Mucosa of rectum (tissue), 2 donors: ENCODE measurements at regions not wholly inside any gene's neighbourhood (a gene's known extent, or its start where the extent isn't known, plus 50 kb on each side); places are given as distances from the start of the nearest gene placed in this dataset.

ENCODE experiments used
- H3K27ac ChIP-seq, 2 donors: one replicate each; pipeline ENCODE4 v1.7.0; 2013; ENCODE audit warnings: inconsistent platforms in 2 of 2, low read depth in 2 of 2, low read length in 2 of 2
- H3K27me3 ChIP-seq, 2 donors: one replicate each; pipeline ENCODE4 v1.7.0; 2013; ENCODE audit warnings: low read length in 2 of 2; ENCODE audit not compliant: control insufficient read depth in 2 of 2, insufficient read depth in 2 of 2
- H3K36me3 ChIP-seq, 2 donors: one replicate each; pipeline ENCODE4 v1.7.0; 2013; ENCODE audit warnings: low read length in 2 of 2; ENCODE audit not compliant: control insufficient read depth in 2 of 2, insufficient read depth in 2 of 2
- H3K4me1 ChIP-seq, 2 donors: one replicate each; pipeline ENCODE4 v1.7.0; 2013; ENCODE audit warnings: low read length in 2 of 2, mild to moderate bottlenecking in 1 of 2; ENCODE audit not compliant: control insufficient read depth in 2 of 2, insufficient read depth in 2 of 2
- H3K4me3 ChIP-seq, 2 donors: one replicate each; pipeline ENCODE4 v1.7.0; 2013; ENCODE audit warnings: low read length in 2 of 2
- H3K9ac ChIP-seq, 2 donors: one replicate each; pipeline ENCODE4 v1.7.0; 2013; ENCODE audit warnings: low read length in 2 of 2, low read depth in 1 of 2, mild to moderate bottlenecking in 1 of 2
- H3K9me3 ChIP-seq, 2 donors: one replicate each; pipeline ENCODE4 v1.7.0; 2013; ENCODE audit warnings: low read length in 2 of 2; ENCODE audit not compliant: control insufficient read depth in 2 of 2
- donor health status: healthy.
- donor health status: Normal muscosa, but diverticular disease.

GRCh38 chr12:17335487-17335886 is 729.5 kb upstream of the LMO3 start:
- Histone ChIP-seq H3K27me3 (no peaks in the 10 kb centered on the region), H3K36me3 (no peaks in the 10 kb centered on the region), H3K9me3 (no peaks in the 10 kb centered on the region), H3K4me1 (no peaks in the 10 kb centered on the region), H3K9ac (no peak overlapping the region), H3K4me3 (no peak overlapping the region), H3K27ac (no peak overlapping the region)

GRCh38 chr12:17334784-17335183 is 728.8 kb upstream of the LMO3 start:
- Histone ChIP-seq H3K27ac (no peak overlapping the region), H3K4me3 (no peak overlapping the region), H3K36me3 (no peaks in the 10 kb centered on the region), H3K27me3 (no peaks in the 10 kb centered on the region), H3K4me1 (no peaks in the 10 kb centered on the region), H3K9me3 (no peaks in the 10 kb centered on the region), H3K9ac (no peak overlapping the region)

- H3K36me3 ChIP-seq: no peaks in the 10 kb centered on the region
- H3K4me3 ChIP-seq: no peak overlapping the region
- H3K4me1 ChIP-seq: no peaks in the 10 kb centered on the region
- H3K27ac ChIP-seq: no peak overlapping the region
- no peak overlapping the region for H3K9ac ChIP-seq
- H3K9me3 ChIP-seq: no peaks in the 10 kb centered on the region
- H3K27me3 ChIP-seq: no peaks in the 10 kb centered on the region
Observed at GRCh38 chr12:17333287-17333686, 727.3 kb upstream of the LMO3 start.

- Histone ChIP-seq H3K4me3 (no peak overlapping the region), H3K4me1 (no peaks in the 10 kb centered on the region), H3K9ac (no peak overlapping the region), H3K9me3 (no peaks in the 10 kb centered on the region), H3K36me3 (no peaks in the 10 kb centered on the region), H3K27ac (no peak overlapping the region), H3K27me3 (no peaks in the 10 kb centered on the region)
Observed at GRCh38 chr12:17326649-17327048, 720.7 kb upstream of the LMO3 start.

GRCh38 chr12:17322090-17322489 is 716.1 kb upstream of the LMO3 start:
- no peak overlapping the region for H3K9ac ChIP-seq
- no peaks in the 10 kb centered on the region for H3K36me3 ChIP-seq
- no peaks in the 10 kb centered on the region for H3K27me3 ChIP-seq
- H3K4me3 ChIP-seq: no peak overlapping the region
- H3K9me3 ChIP-seq: no peaks in the 10 kb centered on the region
- no peaks in the 10 kb centered on the region for H3K4me1 ChIP-seq
- H3K27ac ChIP-seq: no peak overlapping the region

- Histone ChIP-seq H3K36me3 (no peaks in the 10 kb centered on the region), H3K4me1 (no peaks in the 10 kb centered on the region), H3K9ac (no peak overlapping the region), H3K27me3 (no peaks in the 10 kb centered on the region), H3K9me3 (peaks cover 0 to 4% of the 10 kb centered on the region in 2 donors), H3K27ac (no peak overlapping the region), H3K4me3 (no peak overlapping the region)
Observed at GRCh38 chr12:17304503-17305347, 698.8 kb upstream of the LMO3 start.

- no peaks in the 10 kb centered on the region for H3K4me1 ChIP-seq
- no peak overlapping the region for H3K9ac ChIP-seq
- H3K27ac ChIP-seq: no peak overlapping the region
- H3K36me3 ChIP-seq: no peaks in the 10 kb centered on the region
- peaks cover 5 to 6% of the 10 kb centered on the region in 2 donors for H3K9me3 ChIP-seq
- no peak overlapping the region for H3K4me3 ChIP-seq
- H3K27me3 ChIP-seq: no peaks in the 10 kb centered on the region
Observed at GRCh38 chr12:17302001-17302400, 696.0 kb upstream of the LMO3 start.

GRCh38 chr12:17301544-17301943 is 695.6 kb upstream of the LMO3 start:
- no peak overlapping the region for H3K27ac ChIP-seq
- no peak overlapping the region for H3K9ac ChIP-seq
- peaks cover 7% of the 10 kb centered on the region in 2 donors for H3K9me3 ChIP-seq
- H3K27me3 ChIP-seq: no peaks in the 10 kb centered on the region
- no peaks in the 10 kb centered on the region for H3K36me3 ChIP-seq
- H3K4me1 ChIP-seq: no peaks in the 10 kb centered on the region
- H3K4me3 ChIP-seq: no peak overlapping the region

- H3K4me1 ChIP-seq: no peaks in the 10 kb centered on the region
- H3K27ac ChIP-seq: no peak overlapping the region
- no peak overlapping the region for H3K9ac ChIP-seq
- H3K36me3 ChIP-seq: no peaks in the 10 kb centered on the region
- no peaks in the 10 kb centered on the region for H3K27me3 ChIP-seq
- peaks cover 3 to 7% of the 10 kb centered on the region in 2 donors for H3K9me3 ChIP-seq
- H3K4me3 ChIP-seq: no peak overlapping the region
Observed at GRCh38 chr12:17296882-17297281, 690.9 kb upstream of the LMO3 start.

- Histone ChIP-seq H3K9ac (no peak overlapping the region), H3K27me3 (no peaks in the 10 kb centered on the region), H3K4me3 (no peak overlapping the region), H3K36me3 (no peaks in the 10 kb centered on the region), H3K4me1 (no peaks in the 10 kb centered on the region), H3K9me3 (no peaks in the 10 kb centered on the region), H3K27ac (no peak overlapping the region)
Observed at GRCh38 chr12:17286874-17287273, 680.9 kb upstream of the LMO3 start.
